ENCODE measurements at regions not wholly inside any gene's neighbourhood (a gene's known extent, or its start where the extent isn't known, plus 50 kb on each side); places are given as distances from the start of the nearest gene placed in this dataset.

DNA sequence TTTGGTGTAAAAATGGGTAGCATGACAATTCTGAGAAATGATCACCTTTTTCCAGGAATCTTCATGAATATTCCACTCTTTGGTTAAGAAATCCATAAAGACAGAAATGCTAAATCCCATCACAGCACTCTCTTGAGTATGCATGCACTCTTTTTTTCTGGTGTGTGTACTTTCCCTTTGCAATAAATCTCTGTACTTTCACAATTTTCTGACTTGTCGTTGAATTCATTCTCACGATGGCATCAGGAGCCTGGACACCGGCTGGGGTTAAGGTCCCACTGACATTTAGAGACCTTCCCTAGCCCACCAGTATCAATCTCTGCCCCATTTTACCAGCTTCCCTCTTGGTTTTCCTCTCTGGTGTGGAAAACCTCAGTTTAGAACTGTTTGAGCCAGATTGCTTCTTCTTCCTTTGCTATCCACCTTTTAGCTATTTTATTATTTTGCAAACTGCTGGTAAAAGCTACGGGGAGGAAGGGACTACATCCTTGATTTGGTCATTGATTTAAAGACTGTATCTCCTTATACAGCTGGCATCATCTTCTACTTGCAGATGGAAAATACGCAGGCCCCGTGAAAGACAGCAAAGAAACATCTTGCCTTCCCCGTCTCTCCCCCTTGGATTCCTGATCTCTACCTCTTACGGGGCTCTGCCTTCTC, 59.9 kb upstream of the ZFR start:
- no peak for DNase-seq (ENCODE audit: low read depth in 3 of 3, low spot score in 2 of 3)

DNA sequence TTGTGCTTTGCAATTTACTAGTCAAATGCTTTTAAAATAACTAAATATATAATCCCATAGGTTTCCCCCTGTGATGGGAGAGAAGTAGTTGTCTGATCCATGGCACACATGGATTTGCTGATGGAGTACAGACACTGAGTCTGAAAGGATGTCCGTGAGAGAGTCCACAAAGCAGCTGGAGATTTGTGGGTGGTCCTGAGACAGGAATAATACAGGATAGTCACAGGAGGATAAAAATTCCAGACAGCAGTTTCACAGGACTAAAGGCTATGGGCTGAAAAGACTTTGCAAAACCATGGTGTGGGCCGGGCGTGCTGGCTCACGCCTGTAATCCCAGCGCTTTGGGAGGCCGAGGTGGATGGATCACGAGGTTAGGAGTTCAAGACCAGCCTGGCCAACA, 58.7 kb upstream of the ZFR start:
- DNase-seq (ENCODE audit: low read depth in 3 of 3, low spot score in 2 of 3): no peak

DNA sequence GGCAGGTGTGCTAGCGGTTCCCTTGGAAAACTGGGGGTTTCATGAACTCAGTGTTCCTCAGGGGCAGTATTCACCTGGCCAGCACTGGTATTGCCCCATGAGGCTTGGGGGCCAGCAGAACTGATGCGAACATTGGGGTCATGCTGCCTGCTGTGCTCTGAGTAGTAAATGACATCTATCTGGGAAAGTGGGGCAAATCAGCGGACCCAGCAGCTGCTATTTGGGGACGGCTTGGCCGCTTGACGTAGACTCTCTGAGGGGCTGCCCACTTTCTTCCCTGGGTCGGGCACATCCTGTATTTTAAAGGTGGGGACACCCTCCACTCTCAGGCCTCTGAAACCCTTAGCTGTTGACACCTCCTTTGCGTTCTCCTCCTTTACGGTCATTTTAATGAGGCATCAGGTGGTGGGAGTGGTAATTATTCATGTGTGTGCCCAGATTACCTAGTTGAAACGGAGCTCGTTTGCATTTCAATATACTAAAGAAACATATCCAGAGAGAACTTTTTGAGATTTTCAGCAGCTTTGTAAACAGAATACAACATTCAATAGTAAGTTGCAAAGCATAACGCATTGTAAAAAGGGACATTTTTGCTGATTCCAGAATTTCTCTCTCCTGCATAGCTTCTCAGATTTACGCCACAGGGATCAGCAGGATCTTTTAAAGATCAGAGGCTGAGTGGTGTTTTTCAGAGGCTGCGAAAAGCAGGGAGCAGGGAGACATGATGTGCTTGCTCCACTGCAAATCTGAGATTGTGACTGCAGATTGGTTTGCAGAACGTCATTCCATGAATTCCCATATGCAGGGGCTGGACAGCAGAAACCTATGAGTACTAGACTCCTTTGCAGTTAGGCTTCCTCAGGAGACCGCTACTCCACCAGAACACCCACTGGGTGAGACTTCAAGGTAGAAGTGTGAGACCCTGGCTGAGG, 56.8 kb upstream of the ZFR start:
- DNase-seq (ENCODE audit: low read depth in 3 of 3, low spot score in 2 of 3): no peak

DNA sequence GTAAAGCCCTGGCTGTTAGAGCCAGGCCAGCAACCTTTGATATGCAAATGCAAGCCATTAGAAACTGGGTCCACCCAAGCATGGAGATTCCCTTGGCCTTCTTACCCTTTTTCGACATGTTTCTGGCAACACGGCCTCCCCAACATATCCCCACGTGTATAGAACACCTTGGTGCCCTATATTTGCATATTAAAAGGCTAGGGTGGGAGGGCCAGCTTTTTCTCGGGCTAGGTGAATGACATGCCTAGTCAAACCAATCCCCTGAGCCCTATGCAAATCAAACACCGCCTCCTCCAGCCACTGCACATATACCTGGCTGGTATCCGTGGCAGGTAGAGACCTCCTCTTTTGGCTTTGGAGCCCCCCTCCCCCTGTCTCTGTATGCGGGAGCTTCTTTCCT, 55.6 kb upstream of the ZFR start:
- DNase-seq (ENCODE audit: low read depth in 3 of 3, low spot score in 2 of 3): no peak

DNA sequence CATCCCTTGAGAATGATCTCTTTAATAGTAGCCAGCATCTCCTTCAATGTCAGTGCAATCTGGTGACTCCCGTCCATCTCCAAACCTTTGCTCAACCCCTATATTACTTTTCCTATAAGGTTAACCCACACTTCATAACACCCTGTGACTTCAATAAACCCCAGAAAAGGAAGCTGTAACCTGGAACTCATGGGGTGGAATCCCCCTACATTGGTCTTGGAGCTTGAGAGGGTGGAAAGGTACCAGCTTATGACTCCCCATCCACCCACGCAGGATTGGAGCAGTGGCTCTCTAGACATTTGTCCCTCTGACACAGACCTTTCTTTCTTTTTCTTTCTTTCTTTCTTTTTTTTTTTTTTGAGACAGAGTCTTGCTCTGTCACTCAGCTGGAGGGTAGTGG, 54.7 kb upstream of the ZFR start:
- no peak for DNase-seq (ENCODE audit: low read depth in 3 of 3, low spot score in 2 of 3)

DNA sequence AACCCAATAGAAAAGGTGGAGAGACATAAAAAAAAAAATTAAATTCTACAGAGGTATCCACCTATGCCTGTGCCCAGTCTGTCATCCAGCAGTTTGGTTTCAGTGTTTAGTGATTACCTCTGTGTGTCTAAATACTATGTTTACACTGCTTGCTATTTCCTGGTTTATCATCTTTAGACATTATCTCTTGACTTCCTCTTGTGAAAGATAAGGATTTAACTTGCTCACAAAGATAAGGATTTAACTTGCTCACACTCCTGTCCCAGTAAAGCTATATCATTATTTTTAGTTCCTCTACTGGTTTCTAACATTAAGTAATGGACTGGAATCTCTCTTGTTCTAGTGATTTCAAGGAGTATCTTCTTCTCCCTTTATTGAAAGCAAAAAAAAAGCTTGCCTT, 53.9 kb upstream of the ZFR start:
- no peak for DNase-seq (ENCODE audit: low read depth in 3 of 3, low spot score in 2 of 3)

DNA sequence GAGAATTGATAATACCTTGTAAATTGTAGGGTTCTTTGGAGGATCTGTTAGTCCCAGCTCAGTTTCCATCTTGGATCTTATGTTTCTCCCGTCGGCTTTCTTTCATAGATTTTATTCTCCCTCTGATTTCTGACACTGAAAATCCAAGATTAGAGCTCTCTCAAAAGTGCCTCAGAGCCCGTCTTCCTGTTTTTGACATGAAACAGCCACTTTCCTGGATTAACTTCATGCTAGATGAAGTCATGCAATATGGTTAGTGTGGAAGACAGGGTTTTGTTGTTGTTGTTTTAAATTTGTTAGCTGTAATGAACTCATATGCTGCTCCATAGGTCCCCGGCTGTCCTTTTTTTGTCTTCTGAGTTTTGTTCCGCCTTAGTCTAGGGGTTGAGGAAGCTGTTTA, 51.6 kb upstream of the ZFR start:
- no peak for DNase-seq (ENCODE audit: low read depth in 3 of 3, low spot score in 2 of 3)

DNA sequence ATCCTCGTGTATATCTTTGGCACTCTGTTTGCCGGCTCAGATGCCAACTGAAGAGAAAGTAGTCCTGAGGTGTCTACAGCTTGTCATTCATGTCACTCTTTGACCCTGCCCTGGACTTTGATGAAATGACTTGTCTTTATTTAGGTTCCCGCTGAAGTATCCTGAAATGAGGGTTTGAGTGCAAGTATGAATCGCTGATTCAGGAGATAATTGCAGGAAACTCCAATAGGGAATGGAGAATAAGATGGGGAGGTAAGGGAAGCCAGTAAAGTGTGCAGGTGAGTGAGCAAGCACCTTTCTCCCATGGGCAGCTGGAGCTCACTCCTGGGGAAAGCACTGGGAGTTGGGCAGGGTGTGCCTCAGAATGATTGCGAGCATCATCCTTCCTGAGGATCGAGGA, 50.3 kb upstream of the ZFR start:
- no peak for DNase-seq (ENCODE audit: low read depth in 3 of 3, low spot score in 2 of 3)

Data from right renal cortex interstitium (tissue), 3 donors.